Left forelimb (tissue), 1 donor: ENCODE measurements at regions not wholly inside any gene's neighbourhood (a gene's known extent, or its start where the extent isn't known, plus 50 kb on each side); places are given as distances from the start of the nearest gene placed in this dataset.

Experiments
- DNase-seq: peaks from one replicate; pipeline ENCODE4 v3.0.0-alpha.2; 2018; ENCODE audit warnings: low spot score

DNA sequence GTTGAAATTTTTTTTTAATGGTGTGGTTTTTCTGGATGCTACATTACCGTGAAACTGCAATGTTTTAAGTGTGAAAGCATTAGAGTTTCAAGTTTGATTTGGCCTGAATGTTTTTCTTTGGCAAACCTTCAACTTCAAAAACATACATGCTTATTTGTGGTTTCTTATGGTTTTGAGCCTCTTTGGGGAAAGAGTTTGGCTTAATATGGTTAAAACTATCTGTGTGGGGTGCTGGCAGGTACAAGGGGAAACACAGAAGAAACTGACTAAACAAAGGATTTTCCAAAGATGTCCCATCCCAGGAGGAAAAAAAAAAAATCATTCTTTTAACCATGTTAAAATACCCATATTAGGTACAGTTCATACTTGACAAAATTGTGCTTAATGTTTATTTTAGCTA lies 121.1 kb downstream of the HGF start:
- no peak for DNase-seq

DNA sequence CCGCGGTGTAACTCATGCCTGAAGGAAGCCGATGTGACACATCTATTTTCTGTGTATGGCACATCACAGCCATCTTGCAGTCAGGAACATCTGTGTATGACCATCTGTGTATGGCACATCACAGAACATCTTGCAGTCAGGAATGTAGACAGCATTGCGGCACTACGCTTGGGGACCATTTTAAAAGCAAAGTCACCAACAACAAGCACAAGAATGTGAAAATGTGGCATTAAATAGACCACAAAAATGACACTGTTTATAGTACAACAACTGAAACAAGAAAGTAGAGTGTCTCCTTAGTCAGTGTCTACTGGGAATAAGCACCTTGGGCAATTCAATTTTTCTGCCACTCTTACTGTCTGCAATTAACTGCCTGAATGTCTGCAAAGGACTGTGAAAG lies 124.4 kb downstream of the HGF start:
- DNase-seq = no peak

DNA sequence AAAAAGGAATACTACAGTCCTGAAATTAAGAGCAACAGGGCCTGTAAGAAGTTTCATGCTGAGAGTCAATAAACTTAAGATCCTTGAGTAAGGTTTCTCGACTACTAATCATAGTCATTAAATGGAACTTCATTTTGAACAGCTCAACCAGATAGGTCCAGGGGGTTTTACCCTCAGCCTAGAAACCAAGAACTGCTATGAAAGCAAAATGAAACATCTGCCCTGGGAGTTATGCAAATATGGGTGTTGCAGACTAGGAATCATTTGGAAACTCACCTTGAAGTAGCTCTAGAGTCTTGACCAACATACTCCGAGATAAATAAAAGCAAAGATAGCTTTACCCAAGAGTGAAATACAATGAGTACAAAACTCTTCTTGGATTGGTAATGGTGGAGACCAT lies 128.0 kb downstream of the HGF start:
- no peak for DNase-seq

DNA sequence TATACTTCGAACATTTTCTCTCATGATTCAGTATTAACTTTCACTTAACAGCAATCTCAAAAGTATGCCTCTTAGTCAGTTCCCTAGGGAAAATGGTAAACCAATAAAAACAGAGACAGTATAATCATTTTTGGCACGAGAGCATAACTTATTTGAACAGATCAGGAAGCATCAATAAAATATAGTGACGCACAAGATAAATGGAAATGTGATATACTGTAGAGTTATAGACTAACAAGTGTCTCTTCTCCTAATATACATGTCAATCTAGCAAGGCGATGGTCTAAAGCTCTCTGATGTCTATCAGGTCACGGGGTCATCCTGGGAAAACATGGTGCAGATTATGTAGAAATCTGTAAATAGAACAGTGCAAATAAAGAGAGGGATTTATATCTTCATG lies 131.6 kb downstream of the HGF start:
- DNase-seq = no peak

DNA sequence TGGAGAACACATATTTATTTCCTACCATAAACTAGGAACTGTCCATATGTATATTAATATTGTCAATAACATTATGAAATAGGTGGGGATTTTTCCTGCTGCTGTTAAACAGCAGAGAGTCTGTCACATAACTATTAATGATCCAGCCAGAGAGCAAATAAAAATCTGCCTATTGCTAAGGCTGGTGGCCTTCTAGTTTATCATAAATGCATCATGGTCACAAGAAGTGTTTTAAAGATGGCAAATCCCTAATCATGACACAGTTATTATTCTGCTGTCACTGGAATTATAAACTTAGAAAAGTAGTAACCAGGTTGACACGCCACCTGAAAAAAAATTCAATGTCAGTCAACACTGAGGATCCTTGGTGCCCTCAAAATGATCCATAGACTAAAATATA lies 132.3 kb downstream of the HGF start:
- no peak for DNase-seq

DNA sequence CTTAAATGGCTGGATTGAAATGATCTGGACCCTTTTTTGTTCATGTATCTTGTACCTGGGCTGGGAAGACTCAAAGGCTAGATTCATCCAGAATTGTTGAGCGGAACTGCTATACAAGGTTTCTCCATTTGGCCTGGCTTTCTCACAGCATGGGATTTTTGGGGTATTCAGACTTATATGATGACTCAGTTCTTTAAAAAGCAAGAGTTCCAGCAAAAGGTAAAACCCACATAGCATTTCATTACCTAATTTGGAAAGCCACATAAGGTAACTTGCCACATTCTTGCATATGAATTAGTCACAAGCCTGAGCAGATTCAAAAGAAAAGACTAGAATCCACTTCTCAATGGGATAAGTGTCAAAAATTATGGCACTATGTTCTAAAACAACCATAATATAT lies 137.4 kb downstream of the HGF start:
- DNase-seq = no peak

DNA sequence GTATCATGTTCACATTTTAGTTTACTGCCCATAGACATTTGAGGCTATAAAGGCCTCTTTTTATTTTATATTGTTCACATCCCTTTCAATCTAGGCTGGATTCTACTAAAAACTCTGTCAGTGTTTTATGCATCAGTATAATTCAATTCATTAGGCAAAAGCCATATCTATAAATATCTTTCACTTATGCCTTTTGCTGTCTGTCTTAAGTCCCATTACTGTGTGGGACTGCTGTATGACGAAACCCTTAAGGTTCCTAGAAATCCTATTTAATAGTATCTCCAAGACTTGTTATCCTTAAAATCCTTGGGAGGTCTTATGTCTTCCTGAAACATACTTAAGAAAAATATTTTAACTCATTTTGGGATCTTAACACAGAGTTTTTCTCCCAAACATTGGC lies 139.2 kb downstream of the HGF start:
- no peak for DNase-seq

DNA sequence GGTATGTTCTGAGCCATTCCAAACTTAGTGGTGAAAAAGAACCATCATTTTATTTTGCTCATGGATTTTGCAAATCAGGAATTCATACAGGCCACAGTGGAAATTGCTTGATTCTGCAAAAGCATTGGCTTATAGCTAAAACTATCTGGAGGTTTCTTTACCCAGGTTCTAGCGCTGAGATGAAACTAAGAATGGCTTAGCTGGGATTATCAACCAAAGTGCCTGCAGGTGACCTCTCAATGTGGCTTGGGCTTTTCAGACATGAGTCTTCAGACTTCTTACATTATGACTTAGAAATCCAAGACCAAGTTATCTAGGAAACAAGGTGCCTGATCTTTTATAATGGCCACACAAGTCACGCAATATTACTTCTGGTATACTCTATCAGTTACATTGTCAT lies 140.1 kb downstream of the HGF start:
- no peak for DNase-seq

DNA sequence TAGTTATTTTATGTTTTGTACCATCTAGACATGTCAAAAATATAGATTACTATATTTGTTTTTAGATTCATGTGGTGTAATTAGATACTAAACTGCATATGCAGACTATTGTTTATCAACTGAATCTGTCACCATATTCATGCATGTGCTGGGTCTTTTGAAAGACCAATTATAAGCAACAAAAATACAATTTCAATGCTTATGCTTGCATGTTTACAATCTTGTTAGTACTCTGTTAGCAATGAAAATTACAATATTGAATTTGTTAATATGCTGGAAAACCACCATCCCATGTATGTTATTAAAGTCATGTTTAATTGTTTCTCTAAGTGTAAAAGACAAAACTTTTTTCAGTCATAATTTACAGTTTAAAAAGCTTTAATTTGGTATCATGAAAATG lies 140.9 kb downstream of the HGF start:
- no peak for DNase-seq

DNA sequence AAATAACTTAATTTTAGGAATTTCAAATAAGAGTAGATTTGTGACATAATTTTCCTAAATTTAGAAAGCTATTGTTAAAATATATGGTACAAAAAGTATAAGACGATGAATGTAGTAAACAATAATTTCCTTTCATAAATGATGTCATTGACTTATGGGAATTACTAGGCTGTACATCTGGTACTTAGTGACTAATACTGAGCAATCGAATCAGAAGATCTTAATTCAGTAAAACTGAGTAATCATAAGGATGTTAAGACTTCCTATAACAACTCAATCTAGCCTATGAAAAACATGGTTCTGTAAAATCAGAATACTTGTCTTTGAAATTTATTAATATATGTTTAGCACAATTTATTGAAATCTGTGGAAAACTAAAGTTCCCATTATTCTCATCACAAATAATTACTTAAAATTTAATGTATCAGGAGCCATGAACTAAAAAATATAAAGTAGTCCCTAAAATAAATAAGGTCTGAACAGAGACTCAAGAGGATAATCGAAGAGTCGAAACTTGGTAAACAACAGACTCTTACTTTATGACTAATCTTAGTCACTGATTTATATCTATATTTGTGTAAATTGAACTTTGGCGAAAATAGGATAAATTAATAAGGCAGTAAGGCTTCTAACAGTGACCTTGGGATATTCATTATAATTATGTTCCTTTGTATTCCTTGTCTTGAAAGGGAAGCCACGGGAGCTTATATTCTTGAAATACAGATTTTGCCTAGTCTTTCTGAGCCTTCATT lies 142.1 kb downstream of the HGF start:
- DNase-seq = no peak

DNA sequence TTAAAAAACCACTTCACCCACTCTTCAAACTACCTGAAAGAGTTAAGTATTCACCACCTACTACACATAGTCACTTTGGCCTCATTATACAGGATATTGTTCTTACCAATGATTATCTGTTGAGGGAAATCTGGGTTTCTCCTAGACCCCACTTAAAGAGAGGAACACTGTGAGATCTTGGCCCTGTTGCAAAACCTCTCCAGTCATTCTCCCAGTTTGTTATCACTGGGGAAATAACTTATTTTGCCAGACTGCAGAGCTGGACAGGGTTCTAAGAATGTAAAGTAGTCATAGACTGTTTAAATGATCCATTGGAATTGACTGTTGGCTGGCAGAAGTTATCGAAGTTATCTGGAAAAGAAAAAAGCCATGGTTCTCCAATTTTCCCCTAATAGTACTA lies 143.8 kb downstream of the HGF start:
- no peak for DNase-seq

DNA sequence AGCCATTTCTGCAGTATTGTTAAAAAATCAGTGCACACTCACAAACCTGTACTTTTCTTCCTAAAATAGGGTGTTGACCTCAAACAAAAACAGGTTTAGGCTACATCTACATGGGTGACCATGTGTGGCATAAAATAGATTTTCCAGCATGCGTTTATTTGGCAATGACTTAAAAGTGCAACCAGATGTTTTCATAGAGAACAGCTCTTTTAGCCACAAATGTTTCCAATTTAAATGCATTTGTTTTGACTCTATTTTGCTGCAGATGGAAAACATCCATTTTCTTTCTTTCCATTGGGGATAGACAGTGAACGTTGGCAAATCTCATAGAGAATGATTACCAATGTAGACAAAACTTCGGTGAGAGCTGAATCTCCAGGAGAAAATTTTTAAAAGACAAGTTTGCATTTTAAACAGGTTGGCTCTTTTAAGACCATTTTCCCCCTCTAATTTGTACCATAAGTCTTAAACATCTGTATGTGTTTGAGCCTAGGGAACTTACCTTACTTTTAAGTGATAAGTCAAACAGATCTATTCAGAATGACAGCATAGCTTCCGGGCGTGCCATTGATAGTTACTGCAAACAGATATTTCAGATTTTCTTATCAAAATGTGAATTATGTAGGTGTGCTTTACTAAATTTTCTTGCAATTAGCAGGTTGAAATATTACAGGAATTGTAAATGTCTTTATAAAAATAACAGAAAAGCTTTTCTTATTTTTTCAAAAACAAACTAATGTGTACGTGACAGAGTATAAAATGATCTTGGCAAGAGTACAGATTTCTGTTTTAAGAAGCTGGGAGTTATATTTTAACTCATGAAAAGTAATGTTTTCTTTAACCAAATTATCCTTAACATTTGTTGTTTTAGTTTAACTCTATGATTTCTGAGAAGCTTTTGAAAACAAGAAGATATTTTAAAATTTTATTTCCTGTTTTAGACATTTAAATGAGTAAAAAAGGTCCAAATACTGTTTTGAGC lies 144.9 kb downstream of the HGF start:
- no peak for DNase-seq

DNA sequence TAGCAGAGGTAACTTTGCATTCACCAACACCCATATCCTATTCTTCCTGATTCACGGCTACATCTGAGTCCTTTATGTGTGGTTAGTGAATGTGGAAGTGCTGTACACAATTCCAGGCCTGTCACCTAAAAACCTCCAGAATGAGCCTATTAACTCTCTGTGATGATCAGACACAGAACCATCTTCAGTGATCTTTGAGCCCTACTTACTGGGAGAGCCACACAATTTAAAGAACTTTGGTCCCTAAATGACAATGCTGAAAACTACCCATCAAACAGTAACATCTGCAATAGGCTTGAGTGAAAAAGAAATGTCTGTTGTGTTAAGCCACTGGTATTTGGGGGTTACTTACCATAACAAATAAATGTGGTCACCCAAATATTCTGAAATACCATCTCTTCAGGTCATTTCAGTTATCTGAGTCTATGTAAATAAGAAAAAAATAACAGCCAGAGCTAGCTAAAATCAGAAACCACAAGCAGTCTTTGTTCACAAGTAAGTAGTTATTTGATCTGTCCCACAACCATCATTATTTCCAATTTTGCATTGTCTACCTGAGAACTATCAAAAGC lies 145.7 kb downstream of the HGF start:
- DNase-seq = no peak

DNA sequence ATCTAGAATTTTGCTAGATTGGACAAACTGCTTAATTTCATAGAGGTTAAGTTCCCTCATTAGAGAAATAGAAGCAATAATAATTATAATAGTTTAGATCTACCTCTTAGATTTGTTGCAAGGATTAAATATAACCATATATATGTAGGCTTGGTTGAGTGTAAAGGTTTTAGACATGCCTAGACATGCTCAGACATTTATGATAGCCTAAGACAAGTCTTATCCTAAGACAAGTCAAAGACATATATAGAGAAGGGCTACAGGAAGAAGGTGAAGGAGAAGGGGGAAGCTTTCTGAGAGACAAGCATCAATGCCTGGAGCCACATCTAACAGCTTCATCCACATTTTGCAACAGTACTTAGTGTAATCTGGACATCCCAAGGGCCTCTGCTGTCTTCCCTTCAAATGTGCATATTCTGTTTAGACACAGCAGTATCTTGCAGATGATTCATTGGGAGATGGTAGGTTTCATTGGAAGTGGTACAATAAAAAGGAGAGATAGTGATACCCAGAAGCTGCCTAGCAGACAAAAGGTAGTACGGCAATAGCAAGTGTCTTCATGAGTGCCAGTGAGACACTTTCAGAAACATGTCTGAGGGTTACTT lies 146.5 kb downstream of the HGF start:
- no peak for DNase-seq

DNA sequence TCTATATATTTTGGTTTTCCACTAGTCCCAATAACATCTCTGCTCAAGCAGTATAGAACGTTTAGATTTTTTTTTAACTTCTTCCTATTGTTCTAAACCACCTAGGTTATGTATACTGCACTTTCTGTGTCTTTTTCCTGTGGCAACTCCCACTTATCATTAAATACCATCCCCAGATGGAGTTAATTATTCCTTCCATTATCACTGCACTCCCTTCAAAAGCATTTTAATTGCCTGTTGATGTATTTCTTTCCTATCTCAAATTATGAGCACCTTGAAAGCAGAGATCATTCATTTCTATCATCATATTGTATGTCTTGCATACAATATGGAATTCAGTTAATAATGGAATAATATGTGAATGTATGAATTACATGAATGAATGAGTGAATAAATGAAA lies 148.0 kb downstream of the HGF start:
- no peak for DNase-seq

DNA sequence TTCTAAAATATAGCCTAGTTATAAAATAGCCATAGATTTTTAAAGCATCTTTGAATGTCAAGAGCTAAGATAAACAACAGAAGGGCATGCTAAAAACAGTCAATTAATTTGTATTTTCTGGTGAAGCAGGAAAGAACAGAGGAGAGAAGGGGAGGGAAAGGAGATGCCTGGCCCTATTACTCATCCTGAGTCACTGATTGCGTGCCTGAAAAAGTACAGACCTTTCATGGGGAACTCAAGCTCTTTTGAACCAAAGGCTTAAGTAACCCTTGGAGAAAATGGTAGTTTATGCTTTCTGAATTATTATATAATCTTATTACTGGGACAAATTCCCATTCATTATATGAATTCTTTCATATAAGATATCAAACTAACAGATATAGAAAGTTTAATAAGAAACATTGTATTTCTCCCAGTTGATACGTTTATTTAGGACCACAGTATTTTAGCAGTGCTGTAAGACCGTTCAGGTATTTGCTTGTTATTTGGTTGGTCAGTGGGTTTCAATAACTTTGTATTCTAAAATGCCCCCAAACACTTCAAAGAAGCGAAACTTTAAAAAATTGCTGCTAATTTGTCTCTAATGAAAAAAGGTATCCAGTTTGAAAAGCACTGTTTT lies 151.3 kb downstream of the HGF start:
- no peak for DNase-seq

DNA sequence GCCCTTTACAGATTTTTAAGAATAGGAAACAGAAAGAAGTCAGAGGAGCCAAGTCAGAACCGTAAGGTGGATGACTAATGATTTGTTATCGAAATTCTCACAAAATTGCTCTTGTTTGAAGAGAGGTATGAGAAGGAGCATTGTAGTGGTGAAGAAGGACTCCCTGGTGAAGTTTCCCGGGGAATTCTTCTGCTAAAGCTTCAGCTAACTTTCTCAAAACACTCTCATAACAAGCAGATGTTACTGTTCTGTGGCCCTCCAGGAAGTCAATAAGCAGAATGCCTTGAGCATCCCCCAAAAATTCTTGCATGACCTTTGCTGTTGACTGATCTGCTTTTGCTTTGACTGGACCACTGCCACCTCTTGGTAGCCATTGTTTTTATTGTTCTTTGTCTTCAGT lies 152.9 kb downstream of the HGF start:
- DNase-seq = no peak

DNA sequence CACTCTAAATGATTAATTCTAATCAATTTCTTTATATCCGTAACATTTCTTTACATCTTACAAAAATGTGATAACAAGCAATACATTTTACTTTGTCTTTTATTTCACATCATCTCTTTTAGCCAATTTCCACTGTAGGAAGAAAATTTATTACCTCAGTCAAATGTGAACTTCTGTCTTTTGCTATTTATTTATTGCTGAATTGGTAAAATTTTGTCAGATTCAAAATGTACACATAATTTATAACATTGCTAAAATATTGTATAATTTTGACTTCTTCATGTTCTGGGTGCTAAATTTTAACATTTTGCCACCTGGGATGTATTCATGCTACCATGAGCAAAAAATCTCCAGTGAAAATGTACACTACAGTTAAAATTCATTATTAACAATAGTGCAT lies 158.0 kb downstream of the HGF start:
- DNase-seq = no peak

DNA sequence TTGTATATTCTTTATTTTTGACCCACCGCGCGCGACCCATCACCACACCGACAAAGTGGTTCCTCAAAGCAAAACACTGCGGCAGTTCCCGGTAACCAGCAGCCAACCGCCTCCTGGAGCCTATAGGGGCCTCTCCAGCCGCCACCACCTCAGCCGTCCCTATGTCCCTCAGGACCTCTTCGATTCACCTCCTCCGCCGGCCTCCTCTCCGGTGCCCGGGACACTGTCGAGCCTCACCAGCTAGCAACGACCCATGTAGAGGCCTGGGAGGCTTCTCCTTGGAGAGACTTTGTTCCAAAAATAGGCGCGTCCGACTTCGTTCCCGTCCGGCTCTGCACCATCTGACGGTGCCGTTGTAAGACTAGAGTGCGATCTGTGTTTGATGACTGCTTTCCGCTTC lies 158.8 kb downstream of the HGF start:
- DNase-seq = no peak

DNA sequence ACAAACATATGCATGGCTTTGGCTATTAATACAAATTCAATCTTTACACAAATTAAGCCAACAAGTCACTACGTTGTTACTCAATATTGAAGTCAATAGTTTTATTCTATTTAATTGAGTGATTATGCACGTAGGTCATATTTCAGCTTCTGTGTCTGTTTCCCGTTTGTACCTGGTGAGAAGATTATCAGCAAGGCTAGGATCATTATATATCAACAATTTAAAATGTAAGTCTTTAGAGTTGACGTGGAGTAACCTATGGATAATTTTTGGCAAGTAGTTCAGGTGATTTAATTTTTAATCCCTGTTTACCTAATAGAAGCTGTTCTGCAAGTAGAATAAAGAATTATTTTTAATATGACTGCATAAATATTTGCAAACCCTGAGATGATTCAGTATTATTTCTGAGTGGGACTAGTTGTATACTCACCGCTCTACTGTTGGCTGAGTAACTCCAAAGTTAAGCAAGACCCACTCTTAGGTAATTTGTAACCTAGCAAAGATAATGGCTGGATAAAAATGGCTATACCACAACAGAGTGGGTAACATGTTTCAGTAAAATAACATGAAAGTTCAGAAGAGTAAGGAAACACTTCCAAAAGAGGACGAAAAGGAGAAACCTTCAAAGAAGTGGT lies 161.0 kb downstream of the HGF start:
- no peak for DNase-seq

DNA sequence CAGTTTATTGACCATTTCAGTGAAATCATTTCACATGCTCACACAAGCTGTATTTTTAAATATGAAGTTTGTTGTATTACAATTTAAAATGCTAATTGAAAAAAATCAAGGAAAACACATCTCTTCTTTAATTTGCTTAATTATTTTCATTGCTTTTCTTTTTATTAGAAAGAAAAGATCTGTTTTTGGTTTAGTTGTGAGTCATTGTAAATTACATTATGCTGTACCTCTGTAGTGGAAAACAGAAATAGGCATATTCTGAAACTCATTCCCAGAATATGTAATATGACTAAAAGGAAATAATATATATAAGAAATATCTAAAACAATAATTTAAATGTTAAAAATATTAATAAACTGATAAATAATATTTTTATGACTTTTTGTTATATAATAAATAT lies 161.9 kb downstream of the HGF start:
- no peak for DNase-seq
